GM12878 (cell line): ENCODE measurements at regions not wholly inside any gene's neighbourhood (a gene's known extent, or its start where the extent isn't known, plus 50 kb on each side); places are given as distances from the start of the nearest gene placed in this dataset.
"Not testable (repeated sequence)": the region's sequence is repeated elsewhere in the genome, so short reads cannot be mapped to it uniquely, and the experiment has no call there.

Experiments
- ATAC-seq: fragments of 200-7000 bp; cut with Tn5 transposase; 3 replicates; pipeline ENCODE4 v1.9.1; 2020; ENCODE audit warnings: mild to moderate bottlenecking, moderate library complexity
- BruUV-seq: library from RNA; stranded (reverse); fragments of 400-500 nt; replicated peaks from 2 replicates; lab custom pipeline; 2021; lab: Mats Ljungman, UMichigan
- CTCF ChIA-PET: fragments of 300-600 bp; sonication (Branson Sonifier 250); formaldehyde crosslinking; extraction: SDS; loops from one replicate; lab custom pipeline; 2021; ENCODE audit warnings: inconsistent platforms; lab: Yijun Ruan, JAX
- POLR2A ChIA-PET: fragments of 350-600 bp; formaldehyde crosslinking; extraction: SDS; loops from one replicate; lab custom pipeline; 2021; ENCODE audit warnings: inconsistent platforms; lab: Charles Lee
- RAD21 ChIA-PET: fragments of 300-600 bp; sonication (Branson Sonifier 250); formaldehyde crosslinking; loops from one replicate; lab custom pipeline; 2023; ENCODE audit warnings: antibody characterized with exemption; ENCODE audit not compliant: unreplicated experiment; lab: Charles Lee
- SMC1A ChIA-PET: fragments of 300-600 bp; sonication (Branson Sonifier 250); formaldehyde crosslinking; loops from one replicate; lab custom pipeline; 2023; ENCODE audit not compliant: unreplicated experiment, uncharacterized antibody; lab: Charles Lee
- DNase-seq: peaks from one replicate; pipeline ENCODE4 v3.0.0-alpha.2; 2011; ENCODE audit warnings: low read depth, low spot score
- FAIRE-seq: peaks from 3 replicates; lab custom pipeline; 2011; peaks lifted over from hg19 to GRCh38; lab: Jason Lieb, UNC
- H2AFZ ChIP-seq: 2 replicates; pipeline ENCODE4 v1.6.0; 2011; ENCODE audit warnings: low read depth, low read length, control low read depth; ENCODE audit not compliant: control insufficient read depth
- H3K27ac ChIP-seq: 2 replicates; pipeline ENCODE4 v1.5.1; 2011; ENCODE audit warnings: control low read depth; ENCODE audit not compliant: control insufficient read depth, insufficient read depth
- H3K27me3 ChIP-seq, 2 experiments: replicated peaks in 1 of 2; 2 replicates each; pipeline versions ENCODE4 v1.6.0 to v1.6.1; 2011; ENCODE audit warnings: low read length in 1 of 2; ENCODE audit not compliant: control insufficient read depth in 2 of 2, insufficient read depth in 2 of 2
- H3K36me3 ChIP-seq, 2 experiments: 2 replicates each; pipeline ENCODE4 v1.5.1; 2011; ENCODE audit warnings: low read length in 1 of 2; ENCODE audit not compliant: control insufficient read depth in 2 of 2, insufficient read depth in 2 of 2
- H3K4me1 ChIP-seq: 2 replicates; pipeline ENCODE4 v1.6.1; 2011; ENCODE audit warnings: mild to moderate bottlenecking, low read length, moderate library complexity, mixed read lengths; ENCODE audit not compliant: control insufficient read depth, insufficient read depth
- H3K4me2 ChIP-seq: 2 replicates; pipeline ENCODE4 v1.6.0; 2011; ENCODE audit warnings: control low read depth; ENCODE audit not compliant: control insufficient read depth, insufficient read depth
- H3K4me3 ChIP-seq: fragments of 200-600 bp; sonication (generic); 2 replicates; pipeline ENCODE4 v1.5.1; 2016
- H3K79me2 ChIP-seq: 2 replicates; pipeline ENCODE4 v1.6.0; 2011; ENCODE audit warnings: low read length; ENCODE audit not compliant: control insufficient read depth, insufficient read depth
- H3K9ac ChIP-seq: 2 replicates; pipeline ENCODE4 v1.8.0; 2011; ENCODE audit warnings: low read length, control low read depth, mixed read lengths; ENCODE audit not compliant: control insufficient read depth, insufficient read depth
- H3K9me3 ChIP-seq: replicated peaks from 3 replicates; pipeline ENCODE4 v1.5.1; 2011; ENCODE audit warnings: mild to moderate bottlenecking, low read length; ENCODE audit not compliant: control insufficient read depth, insufficient read depth
- H4K20me1 ChIP-seq: 2 replicates; pipeline ENCODE4 v1.6.0; 2011; ENCODE audit not compliant: control insufficient read depth, insufficient read depth
- BMI1 ChIP-seq: fragments of 450-650 bp; IDR thresholded peaks from 2 replicates; pipeline ENCODE4 v1.6.1; 2016; ENCODE audit warnings: mild to moderate bottlenecking, moderate library complexity, borderline replicate concordance
- NBN ChIP-seq: fragments of 450-650 bp; IDR thresholded peaks from 2 replicates; pipeline ENCODE4 v1.6.1; 2016
- POLR2A ChIP-seq: IDR thresholded peaks from 2 replicates; pipeline ENCODE4 v1.6.1; 2011; ENCODE audit warnings: low read depth, mild to moderate bottlenecking, low read length
- TBL1XR1 ChIP-seq: IDR thresholded peaks from 2 replicates; pipeline ENCODE4 v1.6.1; 2012; ENCODE audit warnings: low read depth, low read length, improper control_type of control experiment
- ZSCAN29 ChIP-seq: fragments of 450-650 bp; IDR thresholded peaks from 2 replicates; pipeline ENCODE4 v1.6.1; 2017; ENCODE audit warnings: mild to moderate bottlenecking, moderate library complexity
- WGBS: methylation state at CpG from one replicate; pipeline ENCODE4 v1.1.6; 2016; ENCODE audit warnings: low lambda C conversion rate; ENCODE audit not compliant: insufficient replicate concordance, insufficient coverage; ENCODE audit errors: missing lambda C conversion rate; 5-methylcytosine and 5-hydroxymethylcytosine counted together
- in situ Hi-C: fragments of 300-500 bp; cut with MboI; formaldehyde crosslinking; loops from 9 replicates; pipeline ENCODE4 v1.14.3; 2018; ENCODE audit warnings: mixed read lengths
- intact Hi-C: fragments of 100-400 bp; cut with micrococcal nuclease; formaldehyde crosslinking; loops from one replicate; pipeline ENCODE4 v1.14.2; 2022; ENCODE audit not compliant: unreplicated experiment
- TF ChIP-seq, protein P1 (sequence below): fragments of 450-650 bp; IDR thresholded peaks from 2 replicates; pipeline ENCODE4 v1.6.1; 2018; ENCODE audit warnings: borderline replicate concordance, mild to moderate bottlenecking; ENCODE audit not compliant: partially characterized antibody
- TF ChIP-seq, protein P2 (sequence below): fragments of 450-650 bp; IDR thresholded peaks from 2 replicates; pipeline ENCODE4 v1.6.1; 2017; ENCODE audit warnings: low read depth, mild to moderate bottlenecking, moderate library complexity

DNA sequence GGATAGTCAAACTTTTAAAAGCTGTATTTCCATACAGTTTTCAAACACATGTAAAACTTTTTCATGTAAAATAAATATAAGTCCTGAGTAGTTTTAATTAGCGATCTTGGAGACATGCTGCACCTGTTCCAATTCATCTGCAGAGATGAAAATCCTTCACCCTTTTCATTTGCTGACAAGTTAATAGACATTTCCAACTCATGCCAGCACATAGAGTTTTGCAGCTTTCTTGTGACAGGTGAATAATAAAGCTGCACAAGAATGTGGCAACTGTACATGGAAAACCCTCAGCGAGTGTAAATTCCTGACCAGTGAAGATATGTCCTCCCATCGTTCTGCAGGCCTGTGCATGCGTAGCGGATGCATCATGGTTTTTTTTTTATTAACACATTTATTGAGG is 771.4 kb downstream of the TDRD15 start:
- Histone ChIP-seq H2AFZ (no peak overlapping the region), H3K4me2 (no peak overlapping the region), H4K20me1 (no peaks in the 10 kb centered on the region)
- SMC1A ChIA-PET, result no interaction called here
- no TSS peak for BruUV-seq
- 38% methylated on average over 5 of the region's 5 CpGs for WGBS
- no peak for TF ChIP-seq TBL1XR1
- TF ChIP-seq, protein P1, sequence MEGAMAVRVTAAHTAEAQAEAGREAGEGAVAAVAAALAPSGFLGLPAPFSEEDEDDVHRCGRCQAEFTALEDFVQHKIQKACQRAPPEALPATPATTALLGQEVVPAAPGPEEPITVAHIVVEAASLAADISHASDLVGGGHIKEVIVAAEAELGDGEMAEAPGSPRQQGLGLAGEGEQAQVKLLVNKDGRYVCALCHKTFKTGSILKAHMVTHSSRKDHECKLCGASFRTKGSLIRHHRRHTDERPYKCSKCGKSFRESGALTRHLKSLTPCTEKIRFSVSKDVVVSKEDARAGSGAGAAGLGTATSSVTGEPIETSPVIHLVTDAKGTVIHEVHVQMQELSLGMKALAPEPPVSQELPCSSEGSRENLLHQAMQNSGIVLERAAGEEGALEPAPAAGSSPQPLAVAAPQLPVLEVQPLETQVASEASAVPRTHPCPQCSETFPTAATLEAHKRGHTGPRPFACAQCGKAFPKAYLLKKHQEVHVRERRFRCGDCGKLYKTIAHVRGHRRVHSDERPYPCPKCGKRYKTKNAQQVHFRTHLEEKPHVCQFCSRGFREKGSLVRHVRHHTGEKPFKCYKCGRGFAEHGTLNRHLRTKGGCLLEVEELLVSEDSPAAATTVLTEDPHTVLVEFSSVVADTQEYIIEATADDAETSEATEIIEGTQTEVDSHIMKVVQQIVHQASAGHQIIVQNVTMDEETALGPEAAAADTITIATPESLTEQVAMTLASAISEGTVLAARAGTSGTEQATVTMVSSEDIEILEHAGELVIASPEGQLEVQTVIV, result no peak
- no peak for TF ChIP-seq NBN
- TF ChIP-seq POLR2A, result no peak
- TF ChIP-seq, protein P2, sequence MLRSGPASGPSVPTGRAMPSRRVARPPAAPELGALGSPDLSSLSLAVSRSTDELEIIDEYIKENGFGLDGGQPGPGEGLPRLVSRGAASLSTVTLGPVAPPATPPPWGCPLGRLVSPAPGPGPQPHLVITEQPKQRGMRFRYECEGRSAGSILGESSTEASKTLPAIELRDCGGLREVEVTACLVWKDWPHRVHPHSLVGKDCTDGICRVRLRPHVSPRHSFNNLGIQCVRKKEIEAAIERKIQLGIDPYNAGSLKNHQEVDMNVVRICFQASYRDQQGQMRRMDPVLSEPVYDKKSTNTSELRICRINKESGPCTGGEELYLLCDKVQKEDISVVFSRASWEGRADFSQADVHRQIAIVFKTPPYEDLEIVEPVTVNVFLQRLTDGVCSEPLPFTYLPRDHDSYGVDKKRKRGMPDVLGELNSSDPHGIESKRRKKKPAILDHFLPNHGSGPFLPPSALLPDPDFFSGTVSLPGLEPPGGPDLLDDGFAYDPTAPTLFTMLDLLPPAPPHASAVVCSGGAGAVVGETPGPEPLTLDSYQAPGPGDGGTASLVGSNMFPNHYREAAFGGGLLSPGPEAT, result no peak
- no peak for TF ChIP-seq BMI1
- TF ChIP-seq ZSCAN29, result no peak
- TF ChIP-seq, all 136 proteins: peak for 0
- in situ Hi-C loops, result no loop called here
- intact Hi-C loops, result no loop called here
- Histone ChIP-seq H3K4me1 (no peaks in the 10 kb centered on the region), H3K27ac (no peak overlapping the region), H3K79me2 (no peaks in the 10 kb centered on the region), H3K4me3 (no peak overlapping the region), H3K9ac (no peak overlapping the region), H3K36me3 (no peaks in the 10 kb centered on the region), H3K27me3 (no peaks in the 10 kb centered on the region), H3K9me3 (no peaks in the 10 kb centered on the region)
- ATAC-seq (no peak), DNase-seq (no peak), FAIRE-seq (no peak)
- ChIA-PET CTCF (no interaction called here), RAD21 (no interaction called here), POLR2A (no interaction called here)

DNA sequence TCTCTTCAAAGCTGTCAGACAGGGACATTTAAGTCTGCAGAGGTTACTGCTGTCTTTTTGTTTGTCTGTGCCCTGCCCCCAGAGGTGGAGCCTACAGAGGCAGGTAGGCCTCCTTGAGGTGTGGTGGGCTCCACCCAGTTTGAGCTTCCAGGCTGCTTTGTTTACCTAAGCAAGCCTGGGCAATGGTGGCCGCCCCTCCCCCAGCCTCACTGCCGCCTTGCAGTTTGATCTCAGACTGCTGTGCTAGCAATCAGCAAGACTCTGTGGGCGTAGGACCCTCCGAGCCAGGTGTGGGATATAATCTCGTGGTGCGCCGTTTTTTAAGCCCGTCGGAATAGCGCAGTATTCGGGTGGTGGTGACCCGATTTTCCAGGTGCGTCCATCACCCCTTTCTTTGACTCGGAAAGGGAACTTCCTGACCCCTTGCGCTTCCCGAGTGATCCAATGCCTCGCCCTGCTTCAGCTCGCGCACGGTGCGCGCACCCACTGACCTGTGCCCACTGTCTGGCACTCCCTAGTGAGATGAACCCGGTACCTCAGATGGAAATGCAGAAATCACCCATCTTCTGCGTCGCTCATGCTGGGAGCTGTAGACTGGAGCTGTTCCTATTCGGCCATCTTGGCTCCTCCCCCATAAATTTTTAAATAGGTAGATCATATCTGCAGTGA is 785.1 kb downstream of the TDRD15 start:
- RAD21 ChIA-PET, result interaction anchor here (0.6 kb wide), 1 partner anchor 23 kb away, joined by 3 read pairs; no protein-coding TSS in a partner anchor
- H2AFZ ChIP-seq, H3K9ac ChIP-seq, H3K36me3 ChIP-seq, H4K20me1 ChIP-seq, H3K79me2 ChIP-seq, SMC1A ChIA-PET, in situ Hi-C loops, H3K4me3 ChIP-seq, POLR2A ChIA-PET, CTCF ChIA-PET, BruUV-seq, ATAC-seq, H3K4me2 ChIP-seq, DNase-seq, FAIRE-seq, H3K4me1 ChIP-seq, H3K27me3 ChIP-seq, intact Hi-C loops, H3K27ac ChIP-seq, H3K9me3 ChIP-seq: not testable (repeated sequence)
- WGBS, result 67% methylated on average over 26 of the region's 26 CpGs
